Adrenal gland (tissue), 5 donors: ENCODE measurements at regions not wholly inside any gene's neighbourhood (a gene's known extent, or its start where the extent isn't known, plus 50 kb on each side); places are given as distances from the start of the nearest gene placed in this dataset.

Experiments used
- CTCF ChIP-seq, 6 experiments: fragments of 450-650 bp in 4 of 6; fragments of 200-600 bp in 2 of 6; sonication (generic) in 1 of 6; IDR thresholded peaks; 1 replicate in 5 of 6; 2 replicates in 1 of 6; pipeline versions ENCODE4 v1.5.1 to v1.8.0; 2016 to 2021; ENCODE audit warnings: antibody characterized with exemption in 6 of 6, mild to moderate bottlenecking in 2 of 6, moderate library complexity in 1 of 6
- POLR2A ChIP-seq, 2 donors: fragments of 450-650 bp; IDR thresholded peaks; one replicate each; pipeline ENCODE4 v1.6.1; 2017; ENCODE audit warnings: antibody characterized with exemption in 2 of 2, mild to moderate bottlenecking in 2 of 2, moderate library complexity in 1 of 2
- donor health status: DM: no; HTN: no; CAD: no.

GRCh38 chr6:1075444-1075843, 236.5 kb upstream of the FOXQ1 start:
- no peak for TF ChIP-seq POLR2A (IDR thresholded peaks at IDR 0.05)
- TF ChIP-seq CTCF (IDR thresholded peaks at IDR 0.05), result no peak
